ENCODE measurements at regions not wholly inside any gene's neighbourhood (a gene's known extent, or its start where the extent isn't known, plus 50 kb on each side); places are given as distances from the start of the nearest gene placed in this dataset.
"Not testable (repeated sequence)": the region's sequence is repeated elsewhere in the genome, so short reads cannot be mapped to it uniquely, and the experiment has no call there.

DNA sequence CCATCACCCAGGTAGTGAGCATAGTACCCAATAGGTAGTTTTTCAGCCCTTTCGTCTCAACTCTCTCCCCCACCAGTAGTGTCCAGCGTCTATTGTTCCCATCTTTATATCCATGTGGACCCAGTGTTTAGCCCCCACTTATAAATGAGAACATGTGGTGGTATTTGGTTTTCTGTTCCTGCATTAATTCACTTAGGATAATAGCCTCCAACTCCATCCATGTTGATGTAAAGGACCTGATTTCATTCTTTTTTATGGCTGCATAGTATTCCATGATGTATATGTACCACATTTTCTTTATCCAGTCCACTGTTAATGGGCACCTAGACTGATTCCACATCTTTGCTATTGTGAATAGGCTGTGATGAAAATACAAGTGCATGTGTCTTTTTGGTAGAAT lies 51.3 kb downstream of the NACA2 start:
- H3K27ac ChIP-seq (ENCODE audit: low read depth, low read length); H3K27ac Mint-ChIP-seq; H3K4me3 ChIP-seq (ENCODE audit: low read length); ATAC-seq; intact Hi-C loops (cut with micrococcal nuclease); POLR2A ChIA-PET; DNase-seq; H3K9me3 ChIP-seq (ENCODE audit: control insufficient read depth in 2 of 3, low read length in 3 of 3); CTCF ChIA-PET; H3K4me3 Mint-ChIP-seq; H3K36me3 ChIP-seq (ENCODE audit: control insufficient read depth in 2 of 3, insufficient read depth in 3 of 3, low read length in 3 of 3); H3K4me1 ChIP-seq (ENCODE audit: control insufficient read depth in 2 of 2, insufficient read depth in 2 of 2, low read length in 2 of 2); H3K4me1 Mint-ChIP-seq; H3K36me3 Mint-ChIP-seq; H3K27me3 ChIP-seq (ENCODE audit: control insufficient read depth in 2 of 2, insufficient read depth in 2 of 2, low read length in 2 of 2): not testable (repeated sequence)
- H3K9me3 Mint-ChIP-seq: peaks cover 0 to 25% (median 4%) of the 10 kb centered on the region in 11 donors
- H3K27me3 Mint-ChIP-seq: peaks cover 0 to 22% (median 13%) of the 10 kb centered on the region in 5 donors

DNA sequence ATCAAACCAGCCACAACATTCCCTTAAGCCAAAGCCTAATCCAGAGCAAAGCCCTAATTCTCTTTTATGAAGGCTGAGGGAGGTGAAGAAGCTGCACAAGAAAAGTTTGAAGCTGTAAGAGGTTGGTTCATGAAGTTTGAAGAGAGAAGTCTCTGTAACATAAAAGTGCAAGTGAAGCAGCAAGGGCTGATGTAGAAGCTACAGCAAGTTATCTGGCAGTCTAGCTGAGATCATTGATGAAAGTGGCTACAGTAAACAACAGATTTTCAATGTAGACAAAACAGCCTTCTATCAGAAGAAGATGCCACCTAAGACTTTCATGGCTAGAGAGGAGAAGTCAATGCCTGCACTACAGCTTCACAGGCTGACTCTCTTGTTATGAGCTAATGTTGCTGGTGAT lies 52.5 kb downstream of the NACA2 start:
- intact Hi-C loops (cut with micrococcal nuclease): no loop called here
- peaks cover 0 to 23% (median 4%) of the 10 kb centered on the region in 5 donors for H3K27me3 Mint-ChIP-seq
- H3K4me3 Mint-ChIP-seq: no peak overlapping the region
- H3K27ac Mint-ChIP-seq: no peak overlapping the region
- ATAC-seq (no peak), DNase-seq (no peak)
- no peaks in the 10 kb centered on the region for H3K36me3 ChIP-seq (ENCODE audit: control insufficient read depth in 2 of 3, insufficient read depth in 3 of 3, low read length in 3 of 3)
- H3K9me3 ChIP-seq (ENCODE audit: control insufficient read depth in 2 of 3, low read length in 3 of 3): no peaks in the 10 kb centered on the region
- H3K27me3 ChIP-seq (ENCODE audit: control insufficient read depth in 2 of 2, insufficient read depth in 2 of 2, low read length in 2 of 2): no peaks in the 10 kb centered on the region
- H3K4me1 Mint-ChIP-seq: peaks cover 0 to 3% (median 0%) of the 10 kb centered on the region in 7 donors
- H3K4me3 ChIP-seq (ENCODE audit: low read length): no peak overlapping the region
- H3K36me3 Mint-ChIP-seq: no peaks in the 10 kb centered on the region
- POLR2A ChIA-PET: no interaction called here
- peaks cover 0 to 25% (median 4%) of the 10 kb centered on the region in 11 donors for H3K9me3 Mint-ChIP-seq
- H3K27ac ChIP-seq (ENCODE audit: low read depth, low read length): no peak overlapping the region
- CTCF ChIA-PET: no interaction called here
- no peaks in the 10 kb centered on the region for H3K4me1 ChIP-seq (ENCODE audit: control insufficient read depth in 2 of 2, insufficient read depth in 2 of 2, low read length in 2 of 2)

DNA sequence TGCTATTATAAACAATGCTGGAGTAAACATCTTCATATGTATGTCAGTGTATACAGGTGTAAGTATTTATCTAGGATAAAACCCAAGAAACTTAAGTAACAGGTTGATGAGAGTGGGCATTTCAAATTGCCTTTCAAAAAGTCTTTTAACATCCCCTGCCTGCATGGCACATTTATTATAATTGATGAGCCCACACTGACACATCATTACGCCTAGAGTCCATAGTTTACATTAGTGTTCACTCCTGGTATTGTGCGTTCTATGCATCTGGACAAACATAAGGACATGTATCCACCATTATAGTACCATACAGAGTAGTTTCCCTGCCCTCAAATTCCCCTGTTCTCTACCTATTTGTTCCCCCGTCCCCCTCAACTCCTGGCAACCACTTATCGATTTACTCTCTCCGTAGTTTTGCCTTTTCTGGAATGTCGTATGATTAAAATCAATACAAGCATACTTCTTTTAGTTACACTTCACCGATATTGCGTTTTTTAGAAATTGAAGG lies 53.7 kb downstream of the NACA2 start:
- no peaks in the 10 kb centered on the region for H3K4me1 ChIP-seq (ENCODE audit: control insufficient read depth in 2 of 2, insufficient read depth in 2 of 2, low read length in 2 of 2)
- H3K4me3 ChIP-seq (ENCODE audit: low read length): no peak overlapping the region
- Mint-ChIP-seq H3K27ac (no peak overlapping the region), H3K4me1 (peaks cover 0 to 3% (median 0%) of the 10 kb centered on the region in 7 donors), H3K27me3 (peaks cover 0 to 21% (median 4%) of the 10 kb centered on the region in 5 donors), H3K36me3 (no peaks in the 10 kb centered on the region), H3K4me3 (peak overlapping the region in 1 of 10 donors; percentile 32), H3K9me3 (peaks cover 0 to 25% (median 4%) of the 10 kb centered on the region in 11 donors)
- ChIA-PET POLR2A (no interaction called here), CTCF (no interaction called here)
- intact Hi-C loops (cut with micrococcal nuclease): no loop called here
- ATAC-seq (no peak), DNase-seq (no peak)
- no peaks in the 10 kb centered on the region for H3K36me3 ChIP-seq (ENCODE audit: control insufficient read depth in 2 of 3, insufficient read depth in 3 of 3, low read length in 3 of 3)
- no peak overlapping the region for H3K27ac ChIP-seq (ENCODE audit: low read depth, low read length)
- no peaks in the 10 kb centered on the region for H3K9me3 ChIP-seq (ENCODE audit: control insufficient read depth in 2 of 3, low read length in 3 of 3)
- no peaks in the 10 kb centered on the region for H3K27me3 ChIP-seq (ENCODE audit: control insufficient read depth in 2 of 2, insufficient read depth in 2 of 2, low read length in 2 of 2)

DNA sequence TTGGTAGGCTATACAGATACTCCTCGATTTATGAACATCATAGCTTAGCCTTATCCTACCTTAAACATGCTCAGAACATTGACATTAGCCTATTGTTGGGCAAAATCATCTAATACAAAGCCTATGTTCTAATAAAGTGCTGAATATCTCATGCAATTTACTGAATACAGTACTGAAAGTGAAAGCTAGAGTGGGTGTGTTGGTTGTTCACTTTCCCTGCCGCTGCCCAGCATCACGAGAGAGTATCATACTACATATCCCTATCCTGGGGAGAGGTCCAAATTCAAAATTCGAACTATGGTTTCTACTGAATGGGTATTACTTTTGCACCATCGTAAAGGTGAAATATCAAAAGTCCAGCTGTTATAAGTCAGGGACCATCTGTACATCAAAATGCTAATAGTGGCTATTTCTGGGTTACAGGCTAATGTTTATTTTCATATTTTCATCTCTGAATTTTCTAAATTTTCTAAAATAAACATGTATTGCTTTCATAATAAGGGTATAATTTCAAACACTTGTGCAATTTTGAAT lies 54.5 kb downstream of the NACA2 start:
- DNase-seq: no peak
- H3K27ac Mint-ChIP-seq: no peak overlapping the region
- ChIA-PET POLR2A (no interaction called here), CTCF (no interaction called here)
- H3K27me3 Mint-ChIP-seq: peaks cover 0 to 22% (median 4%) of the 10 kb centered on the region in 5 donors
- H3K27ac ChIP-seq (ENCODE audit: low read depth, low read length): no peak overlapping the region
- no peaks in the 10 kb centered on the region for H3K27me3 ChIP-seq (ENCODE audit: control insufficient read depth in 2 of 2, insufficient read depth in 2 of 2, low read length in 2 of 2)
- no peaks in the 10 kb centered on the region for H3K36me3 ChIP-seq (ENCODE audit: control insufficient read depth in 2 of 3, insufficient read depth in 3 of 3, low read length in 3 of 3)
- H3K9me3 ChIP-seq (ENCODE audit: control insufficient read depth in 2 of 3, low read length in 3 of 3): no peaks in the 10 kb centered on the region
- peaks cover 0 to 3% (median 0%) of the 10 kb centered on the region in 7 donors for H3K4me1 Mint-ChIP-seq
- peaks cover 0 to 21% (median 4%) of the 10 kb centered on the region in 11 donors for H3K9me3 Mint-ChIP-seq
- H3K4me3 ChIP-seq (ENCODE audit: low read length): no peak overlapping the region
- no peak for ATAC-seq
- no peaks in the 10 kb centered on the region for H3K36me3 Mint-ChIP-seq
- H3K4me3 Mint-ChIP-seq: peak overlapping the region in 2 of 10 donors; percentile 2 to 3
- H3K4me1 ChIP-seq (ENCODE audit: control insufficient read depth in 2 of 2, insufficient read depth in 2 of 2, low read length in 2 of 2): no peaks in the 10 kb centered on the region
- intact Hi-C loops (cut with micrococcal nuclease): no loop called here

Data from naive thymus-derived CD4-positive, alpha-beta T cell (primary cell).